CD14-positive monocyte (primary cell): ENCODE measurements at regions not wholly inside any gene's neighbourhood (a gene's known extent, or its start where the extent isn't known, plus 50 kb on each side); places are given as distances from the start of the nearest gene placed in this dataset.

Source experiments
- DNase-seq, 3 donors: peaks; one replicate each; pipeline ENCODE4 v3.0.0-alpha.2; 2011 to 2022
- H2AFZ ChIP-seq: 2 replicates; pipeline ENCODE4 v1.6.0; 2012; ENCODE audit warnings: mild to moderate bottlenecking, low read depth, low read length, inconsistent platforms; ENCODE audit not compliant: insufficient read depth, poor library complexity, severe bottlenecking
- H3K27ac ChIP-seq, 2 donors: 1 replicate in 1 of 2; 2 replicates in 1 of 2; pipeline ENCODE4 v1.5.1; 2012 to 2013; ENCODE audit warnings: low read length in 2 of 2, control low read depth in 1 of 2, inconsistent platforms in 1 of 2, low read depth in 1 of 2, mild to moderate bottlenecking in 1 of 2
- H3K27me3 ChIP-seq, 2 donors: one replicate each; pipeline versions ENCODE4 v1.6.0 to v1.6.1; 2011 to 2013; ENCODE audit warnings: low read length in 2 of 2; ENCODE audit not compliant: control insufficient read depth in 2 of 2, insufficient read depth in 2 of 2
- H3K36me3 ChIP-seq, 2 donors: replicated peaks in 1 of 2; 1 replicate in 1 of 2; 2 replicates in 1 of 2; pipeline versions ENCODE4 v1.5.1 to v1.6.1; 2012 to 2013; ENCODE audit warnings: low read length in 2 of 2, control low read depth in 1 of 2, inconsistent platforms in 1 of 2, mild to moderate bottlenecking in 1 of 2; ENCODE audit not compliant: insufficient read depth in 2 of 2, control insufficient read depth in 1 of 2
- H3K4me1 ChIP-seq, 2 donors: 1 replicate in 1 of 2; 2 replicates in 1 of 2; pipeline versions ENCODE4 v1.5.1 to v1.6.1; 2012 to 2013; ENCODE audit warnings: low read length in 2 of 2, control low read depth in 1 of 2, inconsistent platforms in 1 of 2, mild to moderate bottlenecking in 1 of 2, moderate library complexity in 1 of 2; ENCODE audit not compliant: insufficient read depth in 2 of 2, control insufficient read depth in 1 of 2
- H3K4me2 ChIP-seq: replicated peaks from 2 replicates; pipeline ENCODE3; 2012; ENCODE audit warnings: low read length, moderate library complexity, mild to moderate bottlenecking; ENCODE audit not compliant: poor library complexity, severe bottlenecking; ENCODE audit errors: extremely low read depth
- H3K4me3 ChIP-seq, 3 experiments: fragments of 200-600 bp in 1 of 3; sonication (generic) in 1 of 3; replicated peaks in 1 of 3; 1 replicate in 2 of 3; 2 replicates in 1 of 3; pipeline ENCODE4 v1.5.1; 2011 to 2013; ENCODE audit warnings: low read length in 3 of 3, mild to moderate bottlenecking in 3 of 3, control low read depth in 2 of 3, low read depth in 2 of 3, inconsistent platforms in 1 of 3, moderate library complexity in 1 of 3
- H3K79me2 ChIP-seq: 2 replicates; pipeline ENCODE4 v1.6.0; 2012; ENCODE audit warnings: mild to moderate bottlenecking, control low read depth, inconsistent platforms, low read length, moderate library complexity; ENCODE audit not compliant: insufficient read depth
- H3K9ac ChIP-seq: 2 replicates; pipeline ENCODE4 v1.6.0; 2017; ENCODE audit warnings: low read length, mild to moderate bottlenecking; ENCODE audit not compliant: insufficient read depth, poor library complexity, severe bottlenecking
- H3K9me3 ChIP-seq, 2 donors: replicated peaks in 1 of 2; 1 replicate in 1 of 2; 2 replicates in 1 of 2; pipeline versions ENCODE4 v1.5.1 to v1.6.1; 2012 to 2013; ENCODE audit warnings: low read length in 2 of 2, control low read depth in 1 of 2; ENCODE audit not compliant: control insufficient read depth in 1 of 2, insufficient read depth in 1 of 2
- H4K20me1 ChIP-seq: 2 replicates; pipeline ENCODE4 v1.6.0; 2012; ENCODE audit warnings: mild to moderate bottlenecking, low read length, control low read depth, moderate library complexity; ENCODE audit not compliant: insufficient read depth
- H3K27ac Mint-ChIP-seq, 7 donors: one replicate each; pipeline ENCODE4 v1.8.0; 2020; ENCODE audit warnings: mild to moderate bottlenecking in 7 of 7, mixed read lengths in 7 of 7, moderate library complexity in 6 of 7, inconsistent platforms in 2 of 7
- H3K27me3 Mint-ChIP-seq, 3 donors: one replicate each; pipeline ENCODE4 v1.8.0; 2021 to 2022; ENCODE audit warnings: low read depth in 3 of 3, mild to moderate bottlenecking in 3 of 3, mixed read lengths in 3 of 3, moderate library complexity in 3 of 3, inconsistent platforms in 1 of 3
- H3K36me3 Mint-ChIP-seq, 2 donors: one replicate each; pipeline ENCODE4 v1.8.0; 2020; ENCODE audit warnings: mixed read lengths in 2 of 2, inconsistent platforms in 1 of 2, mild to moderate bottlenecking in 1 of 2
- H3K4me1 Mint-ChIP-seq: one replicate; pipeline ENCODE4 v1.8.0; 2020; ENCODE audit warnings: mild to moderate bottlenecking, mixed read lengths
- H3K4me3 Mint-ChIP-seq, 2 donors: one replicate each; pipeline ENCODE4 v1.8.0; 2020; ENCODE audit warnings: mild to moderate bottlenecking in 2 of 2, mixed read lengths in 2 of 2, moderate library complexity in 1 of 2
- H3K9me3 Mint-ChIP-seq, 7 donors: one replicate each; pipeline ENCODE4 v1.8.0; 2020 to 2022; ENCODE audit warnings: mixed read lengths in 7 of 7, mild to moderate bottlenecking in 6 of 7, moderate library complexity in 6 of 7, inconsistent platforms in 2 of 7
- WGBS: methylation state at CpG from one replicate; pipeline ENCODE4 v1.1.5; 2013; ENCODE audit warnings: missing lambda C conversion rate; ENCODE audit not compliant: insufficient coverage; 5-methylcytosine and 5-hydroxymethylcytosine counted together
- intact Hi-C, 2 donors: fragments of 100-400 bp; cut with micrococcal nuclease; formaldehyde crosslinking; loops; one replicate each; pipeline versions ENCODE4 v1.15.0 to v1.15.1; 2023
- TF ChIP-seq, protein P1 (sequence below): fragments of 200-600 bp; IDR thresholded peaks from one replicate; pipeline ENCODE4 v1.8.0; 2022; ENCODE audit warnings: antibody characterized with exemption, mild to moderate bottlenecking

GRCh38 chr5:107319901-107320300 lies 350.8 kb downstream of the EFNA5 start:
- intact Hi-C loops, result no loop called here
- no peak overlapping the region for H3K9ac ChIP-seq
- H4K20me1 ChIP-seq, result no peaks in the 10 kb centered on the region
- peaks cover 0 to 6% (median 0%) of the 10 kb centered on the region in 7 donors for H3K9me3 Mint-ChIP-seq
- TF ChIP-seq, protein P1, sequence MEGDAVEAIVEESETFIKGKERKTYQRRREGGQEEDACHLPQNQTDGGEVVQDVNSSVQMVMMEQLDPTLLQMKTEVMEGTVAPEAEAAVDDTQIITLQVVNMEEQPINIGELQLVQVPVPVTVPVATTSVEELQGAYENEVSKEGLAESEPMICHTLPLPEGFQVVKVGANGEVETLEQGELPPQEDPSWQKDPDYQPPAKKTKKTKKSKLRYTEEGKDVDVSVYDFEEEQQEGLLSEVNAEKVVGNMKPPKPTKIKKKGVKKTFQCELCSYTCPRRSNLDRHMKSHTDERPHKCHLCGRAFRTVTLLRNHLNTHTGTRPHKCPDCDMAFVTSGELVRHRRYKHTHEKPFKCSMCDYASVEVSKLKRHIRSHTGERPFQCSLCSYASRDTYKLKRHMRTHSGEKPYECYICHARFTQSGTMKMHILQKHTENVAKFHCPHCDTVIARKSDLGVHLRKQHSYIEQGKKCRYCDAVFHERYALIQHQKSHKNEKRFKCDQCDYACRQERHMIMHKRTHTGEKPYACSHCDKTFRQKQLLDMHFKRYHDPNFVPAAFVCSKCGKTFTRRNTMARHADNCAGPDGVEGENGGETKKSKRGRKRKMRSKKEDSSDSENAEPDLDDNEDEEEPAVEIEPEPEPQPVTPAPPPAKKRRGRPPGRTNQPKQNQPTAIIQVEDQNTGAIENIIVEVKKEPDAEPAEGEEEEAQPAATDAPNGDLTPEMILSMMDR, result no peak
- H3K27me3 ChIP-seq, result peaks cover 0 to 3% of the 10 kb centered on the region in 2 donors
- H3K36me3 ChIP-seq, result no peaks in the 10 kb centered on the region
- H2AFZ ChIP-seq, result no peak overlapping the region
- no peak overlapping the region for H3K4me2 ChIP-seq
- H3K4me1 ChIP-seq, result no peaks in the 10 kb centered on the region
- peaks cover 2% of the 10 kb centered on the region in 3 donors for H3K27me3 Mint-ChIP-seq
- no peaks in the 10 kb centered on the region for H3K4me1 Mint-ChIP-seq
- no peaks in the 10 kb centered on the region for H3K9me3 ChIP-seq
- no peak overlapping the region for H3K27ac Mint-ChIP-seq
- no peak overlapping the region for H3K4me3 Mint-ChIP-seq
- no peak overlapping the region for H3K27ac ChIP-seq
- H3K79me2 ChIP-seq, result no peaks in the 10 kb centered on the region
- no peak overlapping the region for H3K4me3 ChIP-seq
- no peaks in the 10 kb centered on the region for H3K36me3 Mint-ChIP-seq
- no CpG with 5 or more reads among the region's 1 CpG for WGBS
- no peak for DNase-seq

DNA sequence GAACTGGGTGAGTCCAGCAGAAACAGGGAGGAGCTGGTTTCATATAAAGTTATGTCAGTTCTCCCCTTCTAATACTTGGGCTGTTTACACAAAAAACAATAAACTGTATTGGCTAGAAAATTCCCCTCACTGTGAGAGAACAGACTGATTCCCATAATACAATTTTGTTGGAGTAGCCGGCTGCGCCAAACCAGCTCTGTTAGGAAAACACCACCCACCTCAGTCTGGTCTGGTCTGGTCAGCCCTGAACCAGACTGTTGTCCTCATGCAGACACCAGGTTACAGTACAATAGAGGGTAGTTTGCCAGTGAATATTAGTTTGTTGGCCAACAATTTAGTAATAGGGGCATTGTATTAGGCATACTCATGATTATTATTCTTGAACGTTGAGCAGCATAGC lies 356.4 kb downstream of the EFNA5 start:
- H3K27me3 Mint-ChIP-seq, result peaks cover 0 to 3% (median 0%) of the 10 kb centered on the region in 3 donors
- Histone ChIP-seq H3K27ac (no peak overlapping the region), H2AFZ (no peak overlapping the region), H3K4me2 (no peak overlapping the region), H3K4me1 (no peaks in the 10 kb centered on the region), H3K9me3 (no peaks in the 10 kb centered on the region), H3K79me2 (no peaks in the 10 kb centered on the region), H3K27me3 (peaks cover 0 to 3% of the 10 kb centered on the region in 2 donors), H3K36me3 (no peaks in the 10 kb centered on the region), H3K9ac (no peak overlapping the region), H3K4me3 (no peak overlapping the region), H4K20me1 (no peaks in the 10 kb centered on the region)
- TF ChIP-seq, protein P1, result no peak
- H3K9me3 Mint-ChIP-seq, result peaks cover 0 to 7% (median under 1%) of the 10 kb centered on the region in 7 donors
- no peaks in the 10 kb centered on the region for H3K36me3 Mint-ChIP-seq
- no peak for DNase-seq
- no peak overlapping the region for H3K27ac Mint-ChIP-seq
- WGBS, result 90% methylated on average over 2 of the region's 3 CpGs
- no peak overlapping the region for H3K4me3 Mint-ChIP-seq
- H3K4me1 Mint-ChIP-seq, result no peaks in the 10 kb centered on the region
- intact Hi-C loops, result no loop called here
